ENCODE measurements at regions not wholly inside any gene's neighbourhood (a gene's known extent, or its start where the extent isn't known, plus 50 kb on each side); places are given as distances from the start of the nearest gene placed in this dataset.

GRCh38 chr6:139528471-139528870 lies 154.0 kb upstream of the CITED2 start:
- TF ChIP-seq CTCF (IDR thresholded peaks at IDR 0.05; ENCODE audit: poor library complexity) (no peak), EZH2phosphoT487 (IDR thresholded peaks at IDR 0.05; ENCODE audit: low read depth, severe bottlenecking, unreplicated experiment) (no peak), EZH2 (IDR thresholded peaks at IDR 0.05; ENCODE audit: borderline replicate concordance) (no peak)

Measured in hepatocyte (in vitro differentiated cells).